ENCODE measurements at regions not wholly inside any gene's neighbourhood (a gene's known extent, or its start where the extent isn't known, plus 50 kb on each side); places are given as distances from the start of the nearest gene placed in this dataset.
"Not testable (repeated sequence)": the region's sequence is repeated elsewhere in the genome, so short reads cannot be mapped to it uniquely, and the experiment has no call there.

GRCh38 chr2:91498065-91498449 is 2806.6 kb downstream of the RPIA start:
- DNase-seq, result not testable (repeated sequence)

GRCh38 chr2:91498513-91499250 is 2807.2 kb downstream of the RPIA start:
- DNase-seq, result not testable (repeated sequence)

- DNase-seq, result not testable (repeated sequence)
These were observed 2808.1 kb downstream of the RPIA start for GRCh38 chr2:91499431-91500050.

- DNase-seq, result not testable (repeated sequence)
These were observed 2808.9 kb downstream of the RPIA start for GRCh38 chr2:91500246-91500977.

GRCh38 chr2:91500978-91501310 is 2809.5 kb downstream of the RPIA start:
- DNase-seq, result not testable (repeated sequence)

GRCh38 chr2:91501481-91502080 is 2810.1 kb downstream of the RPIA start:
- DNase-seq, result not testable (repeated sequence)

GRCh38 chr2:91503572-91503958 is 2812.1 kb downstream of the RPIA start:
- DNase-seq, result not testable (repeated sequence)

DNA sequence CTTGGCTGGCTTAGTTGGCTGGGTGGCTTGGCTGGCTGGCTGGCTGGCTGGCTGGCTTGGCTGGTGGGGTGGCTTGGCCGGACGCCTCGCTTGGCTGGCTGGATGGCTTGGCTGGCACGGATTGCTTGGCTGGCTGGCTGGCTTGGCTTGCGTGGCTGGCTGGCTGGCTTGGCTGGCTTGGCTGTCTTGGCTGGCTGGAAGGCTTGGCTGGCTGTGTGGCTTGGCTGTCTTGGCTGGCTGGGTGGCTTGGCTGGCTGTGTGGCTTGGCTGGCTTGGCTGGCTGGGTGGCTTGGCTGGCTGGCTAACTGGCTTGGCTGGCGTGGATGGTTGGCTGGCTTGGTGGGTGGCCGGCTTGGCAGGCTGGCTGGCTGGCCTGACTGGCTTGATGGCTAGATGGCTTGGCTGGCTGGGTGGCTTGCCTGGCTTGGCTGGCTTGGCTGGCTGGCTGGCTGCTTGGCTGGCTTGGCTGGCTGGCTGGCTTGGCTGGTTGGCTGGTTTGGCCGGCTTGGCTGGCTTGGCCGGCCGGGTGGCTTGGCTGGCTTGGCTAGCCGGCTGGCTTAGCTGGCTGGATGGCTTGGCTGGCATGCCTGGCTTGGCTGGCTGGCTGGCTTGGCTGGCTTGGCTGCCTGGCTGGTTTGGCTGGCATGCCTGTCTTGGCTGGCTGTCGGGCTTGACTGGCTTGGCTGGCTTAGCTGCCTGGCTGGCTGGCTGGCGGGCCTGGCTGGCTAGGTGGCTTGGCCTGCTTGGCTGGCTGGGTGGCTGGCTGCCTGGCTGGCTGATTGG is 2812.7 kb downstream of the RPIA start:
- DNase-seq, result not testable (repeated sequence)

- not testable (repeated sequence) for DNase-seq
These were observed 2817.3 kb downstream of the RPIA start for GRCh38 chr2:91508816-91509215.

GRCh38 chr2:91509276-91509675 is 2817.8 kb downstream of the RPIA start:
- DNase-seq, result not testable (repeated sequence)

GRCh38 chr2:91511166-91511565 is 2819.7 kb downstream of the RPIA start:
- not testable (repeated sequence) for DNase-seq

DNA sequence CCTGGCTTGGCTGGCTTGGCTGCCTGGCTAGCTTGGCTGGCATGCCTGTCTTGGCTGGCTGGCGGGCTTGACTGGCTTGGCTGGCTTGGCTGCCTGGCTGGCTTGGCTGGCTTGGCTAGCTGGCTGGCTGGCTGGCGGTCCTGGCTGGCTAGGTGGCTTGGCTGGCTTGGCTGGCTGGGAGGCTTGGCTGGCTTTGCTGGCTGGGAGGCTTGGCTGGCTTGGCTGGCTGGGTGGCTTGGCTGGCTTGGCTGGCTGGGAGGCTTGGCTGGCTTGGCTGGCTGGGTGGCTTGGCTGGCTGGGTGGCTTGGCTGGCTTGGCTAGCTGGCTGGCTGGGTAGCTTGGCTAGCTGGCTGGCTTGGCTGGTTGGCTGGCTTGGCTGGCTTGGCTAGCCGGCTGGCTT is 2824.5 kb downstream of the RPIA start:
- not testable (repeated sequence) for DNase-seq

- not testable (repeated sequence) for DNase-seq
These were observed 2825.2 kb downstream of the RPIA start for GRCh38 chr2:91516669-91517068.

- not testable (repeated sequence) for DNase-seq
These were observed 2826.4 kb downstream of the RPIA start for GRCh38 chr2:91517846-91518245.

GRCh38 chr2:91518361-91518981 is 2827.0 kb downstream of the RPIA start:
- DNase-seq, result not testable (repeated sequence)

DNA sequence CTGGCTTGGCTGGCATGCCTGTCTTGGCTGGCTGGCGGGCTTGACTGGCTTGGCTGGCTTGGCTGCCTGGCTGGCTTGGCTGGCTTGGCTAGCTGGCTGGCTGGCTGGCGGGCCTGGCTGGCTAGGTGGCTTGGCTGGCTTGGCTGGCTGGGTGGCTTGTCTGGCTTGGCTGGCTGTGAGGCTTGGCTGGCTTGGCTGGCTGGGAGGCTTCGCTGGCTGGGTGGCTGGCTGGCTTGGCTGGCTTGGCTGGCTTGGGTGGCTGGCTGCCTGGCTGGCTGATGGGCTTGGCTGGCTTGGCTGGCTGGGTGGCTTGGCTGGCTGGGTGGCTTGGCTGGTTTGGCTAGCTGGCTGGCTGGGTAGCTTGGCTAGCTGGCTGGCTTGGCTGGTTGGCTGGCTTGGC is 2827.9 kb downstream of the RPIA start:
- not testable (repeated sequence) for DNase-seq

GRCh38 chr2:91519914-91520313 is 2828.4 kb downstream of the RPIA start:
- not testable (repeated sequence) for DNase-seq

- DNase-seq, result not testable (repeated sequence)
These were observed 2829.1 kb downstream of the RPIA start for GRCh38 chr2:91520523-91520922.

GRCh38 chr2:91520972-91521535 is 2829.6 kb downstream of the RPIA start:
- DNase-seq, result not testable (repeated sequence)

DNA sequence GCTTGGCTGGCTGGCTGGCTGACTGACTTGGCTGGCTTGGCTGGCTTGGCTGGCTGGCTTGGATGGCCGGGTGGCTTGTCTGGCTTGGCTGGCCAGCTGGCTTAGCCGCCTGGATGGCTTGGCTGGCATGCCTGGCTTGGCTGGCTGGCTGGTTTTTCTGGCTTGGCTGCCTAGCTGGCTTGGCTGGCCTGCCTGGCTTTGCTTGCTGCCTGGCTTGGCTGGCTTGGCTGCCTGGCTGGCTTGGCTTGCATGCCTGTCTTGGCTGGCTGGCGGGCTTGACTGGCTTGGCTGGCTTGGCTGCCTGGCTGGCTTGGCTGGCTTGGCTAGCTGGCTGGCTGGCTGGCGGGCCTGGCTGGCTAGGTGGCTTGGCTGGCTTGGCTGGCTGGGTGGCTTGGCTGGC is 2830.5 kb downstream of the RPIA start:
- DNase-seq, result not testable (repeated sequence)

DNA sequence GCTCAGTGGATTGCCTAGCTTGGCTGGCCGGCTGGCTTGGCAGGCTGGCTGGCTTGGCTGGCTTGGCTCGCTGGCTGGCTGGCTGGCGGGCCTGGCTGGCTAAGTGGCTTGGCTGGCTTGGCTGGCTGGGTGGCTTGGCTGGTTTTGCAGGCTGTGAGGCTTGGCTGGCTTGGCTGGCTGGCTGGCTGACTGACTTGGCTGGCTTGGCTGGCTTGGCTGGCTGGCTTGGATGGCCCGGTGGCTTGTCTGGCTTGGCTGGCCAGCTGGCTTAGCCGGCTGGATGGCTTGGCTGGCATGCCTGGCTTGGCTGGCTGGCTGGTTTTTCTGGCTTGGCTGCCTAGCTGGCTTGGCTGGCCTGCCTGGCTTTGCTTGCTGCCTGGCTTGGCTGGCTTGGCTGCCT is 2831.4 kb downstream of the RPIA start:
- not testable (repeated sequence) for DNase-seq

DNA sequence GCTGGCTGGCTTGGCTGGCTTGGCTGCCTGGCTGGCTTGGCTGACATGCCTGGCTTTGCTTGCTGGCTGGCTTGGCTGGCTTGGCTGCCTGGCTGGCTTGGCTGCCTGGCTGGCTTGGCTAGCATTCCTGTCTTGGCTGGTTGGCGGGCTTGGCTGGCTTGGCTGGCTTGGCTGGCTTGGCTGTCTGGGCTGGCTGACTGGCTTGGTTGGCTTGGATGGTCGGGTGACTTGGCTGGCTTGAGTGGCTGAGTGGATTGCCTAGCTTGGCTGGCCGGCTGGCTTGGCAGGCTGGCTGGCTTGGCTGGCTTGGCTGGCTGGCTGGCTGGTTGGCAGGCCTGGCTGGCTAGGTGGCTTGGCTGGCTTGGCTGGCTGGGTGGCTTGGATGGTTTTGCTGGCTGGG is 2832.3 kb downstream of the RPIA start:
- DNase-seq, result not testable (repeated sequence)
